ENCODE measurements at regions not wholly inside any gene's neighbourhood (a gene's known extent, or its start where the extent isn't known, plus 50 kb on each side); places are given as distances from the start of the nearest gene placed in this dataset.

- no peak for TF ChIP-seq CTCF (IDR thresholded peaks at IDR 0.05; ENCODE audit: extremely low read depth, low read depth, low read length)
Observed at GRCh38 chr6:74455786-74456185, 750.1 kb downstream of the COL12A1 start.

GRCh38 chr6:74451953-74452352, 753.9 kb downstream of the COL12A1 start:
- no peaks in the 10 kb centered on the region for H4K20me1 ChIP-seq (ENCODE audit: insufficient read depth, low read length)
- no peak overlapping the region for H3K4me3 ChIP-seq (ENCODE audit: insufficient read depth, low read length)
- no peaks in the 10 kb centered on the region for H3K27me3 ChIP-seq (ENCODE audit: insufficient read depth, low read length)
- H3K4me2 ChIP-seq (ENCODE audit: insufficient read depth, low read length) = no peak overlapping the region
- no peak overlapping the region for H2AFZ ChIP-seq (ENCODE audit: low read length)
- no peaks in the 10 kb centered on the region for H3K36me3 ChIP-seq (ENCODE audit: insufficient read depth, low read length)
- H3K79me2 ChIP-seq (ENCODE audit: insufficient read depth, low read length) = no peaks in the 10 kb centered on the region
- H3K9me3 ChIP-seq (ENCODE audit: low read depth, low read length) = no peaks in the 10 kb centered on the region
- TF ChIP-seq CTCF (IDR thresholded peaks at IDR 0.05; ENCODE audit: extremely low read depth, low read depth, low read length) = no peak
- peaks cover 2% of the 10 kb centered on the region for H3K4me1 ChIP-seq (ENCODE audit: insufficient read depth, low read length)
- H3K27ac ChIP-seq (ENCODE audit: low read depth, low read length) = no peak overlapping the region
- DNase-seq (ENCODE audit: insufficient read length, low spot score, missing footprints) = no peak

More at GRCh38 chr6:74455786-74456185, 750.1 kb downstream of the COL12A1 start:
- no peaks in the 10 kb centered on the region for H3K9me3 ChIP-seq (ENCODE audit: low read depth, low read length)
- no peaks in the 10 kb centered on the region for H4K20me1 ChIP-seq (ENCODE audit: insufficient read depth, low read length)
- H3K4me1 ChIP-seq (ENCODE audit: insufficient read depth, low read length) = no peaks in the 10 kb centered on the region
- H2AFZ ChIP-seq (ENCODE audit: low read length) = no peak overlapping the region
- no peaks in the 10 kb centered on the region for H3K36me3 ChIP-seq (ENCODE audit: insufficient read depth, low read length)
- no peaks in the 10 kb centered on the region for H3K27me3 ChIP-seq (ENCODE audit: insufficient read depth, low read length)
- H3K4me3 ChIP-seq (ENCODE audit: insufficient read depth, low read length) = no peak overlapping the region
- no peak overlapping the region for H3K27ac ChIP-seq (ENCODE audit: low read depth, low read length)
- H3K79me2 ChIP-seq (ENCODE audit: insufficient read depth, low read length) = no peaks in the 10 kb centered on the region
- no peak overlapping the region for H3K4me2 ChIP-seq (ENCODE audit: insufficient read depth, low read length)
- no peak for DNase-seq (ENCODE audit: insufficient read length, low spot score, missing footprints)

GRCh38 chr6:74448850-74449249, 752.8 kb downstream of the CD109 start:
- Histone ChIP-seq H3K4me3 (ENCODE audit: insufficient read depth, low read length) (no peak overlapping the region), H3K27ac (ENCODE audit: low read depth, low read length) (no peak overlapping the region), H3K4me2 (ENCODE audit: insufficient read depth, low read length) (no peak overlapping the region), H3K4me1 (ENCODE audit: insufficient read depth, low read length) (peaks cover 3% of the 10 kb centered on the region), H3K36me3 (ENCODE audit: insufficient read depth, low read length) (no peaks in the 10 kb centered on the region), H3K9me3 (ENCODE audit: low read depth, low read length) (no peaks in the 10 kb centered on the region), H3K79me2 (ENCODE audit: insufficient read depth, low read length) (no peaks in the 10 kb centered on the region), H2AFZ (ENCODE audit: low read length) (no peak overlapping the region), H3K27me3 (ENCODE audit: insufficient read depth, low read length) (no peaks in the 10 kb centered on the region), H4K20me1 (ENCODE audit: insufficient read depth, low read length) (no peaks in the 10 kb centered on the region)
- no peak for DNase-seq (ENCODE audit: insufficient read length, low spot score, missing footprints)
- TF ChIP-seq CTCF (IDR thresholded peaks at IDR 0.05; ENCODE audit: extremely low read depth, low read depth, low read length) = no peak

GRCh38 chr6:74447013-74447412, 751.0 kb downstream of the CD109 start:
- peaks cover 3% of the 10 kb centered on the region for H3K4me1 ChIP-seq (ENCODE audit: insufficient read depth, low read length)
- H2AFZ ChIP-seq (ENCODE audit: low read length) = peak overlapping the region; percentile 25
- H3K79me2 ChIP-seq (ENCODE audit: insufficient read depth, low read length) = no peaks in the 10 kb centered on the region
- H3K4me2 ChIP-seq (ENCODE audit: insufficient read depth, low read length) = peak overlapping the region; percentile 9
- no peaks in the 10 kb centered on the region for H4K20me1 ChIP-seq (ENCODE audit: insufficient read depth, low read length)
- H3K27me3 ChIP-seq (ENCODE audit: insufficient read depth, low read length) = no peaks in the 10 kb centered on the region
- peak; percentile 1 for DNase-seq (ENCODE audit: insufficient read length, low spot score, missing footprints)
- TF ChIP-seq CTCF (IDR thresholded peaks at IDR 0.05; ENCODE audit: extremely low read depth, low read depth, low read length) = no peak
- H3K4me3 ChIP-seq (ENCODE audit: insufficient read depth, low read length) = no peak overlapping the region
- H3K27ac ChIP-seq (ENCODE audit: low read depth, low read length) = no peak overlapping the region
- H3K36me3 ChIP-seq (ENCODE audit: insufficient read depth, low read length) = no peaks in the 10 kb centered on the region
- H3K9me3 ChIP-seq (ENCODE audit: low read depth, low read length) = no peaks in the 10 kb centered on the region

Measured in osteoblast (primary cell).